Esophagus muscularis mucosa (tissue), 4 donors: ENCODE measurements at regions not wholly inside any gene's neighbourhood (a gene's known extent, or its start where the extent isn't known, plus 50 kb on each side); places are given as distances from the start of the nearest gene placed in this dataset.

Experiments
- EP300 ChIP-seq: sonication (generic); formaldehyde crosslinking; IDR thresholded peaks from one replicate; pipeline ENCODE4 v1.6.1; 2017; ENCODE audit warnings: antibody characterized with exemption
- POLR2A ChIP-seq: fragments of 450-650 bp; IDR thresholded peaks from one replicate; pipeline ENCODE4 v1.6.1; 2017; ENCODE audit warnings: antibody characterized with exemption, moderate library complexity, mild to moderate bottlenecking, low read depth
- POLR2AphosphoS5 ChIP-seq, 2 donors: sonication (generic); formaldehyde crosslinking; IDR thresholded peaks; one replicate each; pipeline ENCODE4 v1.6.1; 2017; ENCODE audit warnings: antibody characterized with exemption in 2 of 2
- TF ChIP-seq, protein P1 (sequence below), 3 experiments: fragments of 200-600 bp in 2 of 3; fragments of 450-650 bp in 1 of 3; sonication (generic) in 2 of 3; IDR thresholded peaks; one replicate each; pipeline ENCODE4 v1.5.1; 2017 to 2019; ENCODE audit warnings: antibody characterized with exemption in 3 of 3, mild to moderate bottlenecking in 2 of 3, moderate library complexity in 1 of 3

DNA sequence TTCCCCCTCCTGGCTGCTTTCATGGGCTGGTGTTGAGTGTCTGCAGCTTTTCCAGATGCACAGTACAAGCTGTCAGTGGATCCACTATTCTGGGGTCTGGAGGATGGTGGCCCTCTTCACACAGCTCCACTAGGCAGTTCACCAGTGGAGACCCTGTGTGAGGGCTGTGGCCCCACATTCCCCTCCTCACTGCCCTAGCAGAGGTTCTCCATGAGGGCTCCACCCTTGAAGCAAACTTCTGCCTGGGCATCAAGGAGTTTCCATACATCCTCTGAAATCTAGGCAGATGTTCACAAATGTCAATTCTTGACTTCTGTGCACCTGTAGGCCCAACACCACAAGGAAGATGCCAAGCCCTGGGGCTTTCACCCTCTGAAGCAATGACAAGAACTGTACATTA, 1386.2 kb upstream of the ACVR2A start:
- TF ChIP-seq, protein P1, sequence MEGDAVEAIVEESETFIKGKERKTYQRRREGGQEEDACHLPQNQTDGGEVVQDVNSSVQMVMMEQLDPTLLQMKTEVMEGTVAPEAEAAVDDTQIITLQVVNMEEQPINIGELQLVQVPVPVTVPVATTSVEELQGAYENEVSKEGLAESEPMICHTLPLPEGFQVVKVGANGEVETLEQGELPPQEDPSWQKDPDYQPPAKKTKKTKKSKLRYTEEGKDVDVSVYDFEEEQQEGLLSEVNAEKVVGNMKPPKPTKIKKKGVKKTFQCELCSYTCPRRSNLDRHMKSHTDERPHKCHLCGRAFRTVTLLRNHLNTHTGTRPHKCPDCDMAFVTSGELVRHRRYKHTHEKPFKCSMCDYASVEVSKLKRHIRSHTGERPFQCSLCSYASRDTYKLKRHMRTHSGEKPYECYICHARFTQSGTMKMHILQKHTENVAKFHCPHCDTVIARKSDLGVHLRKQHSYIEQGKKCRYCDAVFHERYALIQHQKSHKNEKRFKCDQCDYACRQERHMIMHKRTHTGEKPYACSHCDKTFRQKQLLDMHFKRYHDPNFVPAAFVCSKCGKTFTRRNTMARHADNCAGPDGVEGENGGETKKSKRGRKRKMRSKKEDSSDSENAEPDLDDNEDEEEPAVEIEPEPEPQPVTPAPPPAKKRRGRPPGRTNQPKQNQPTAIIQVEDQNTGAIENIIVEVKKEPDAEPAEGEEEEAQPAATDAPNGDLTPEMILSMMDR (IDR thresholded peaks at IDR 0.05), result no peak
- TF ChIP-seq EP300, result no peak
- TF ChIP-seq POLR2AphosphoS5 (IDR thresholded peaks at IDR 0.05), result no peak
- no peak for TF ChIP-seq POLR2A
